IPS-15b (cell line): ENCODE measurements at regions not wholly inside any gene's neighbourhood (a gene's known extent, or its start where the extent isn't known, plus 50 kb on each side); places are given as distances from the start of the nearest gene placed in this dataset.
"Not testable (repeated sequence)": the region's sequence is repeated elsewhere in the genome, so short reads cannot be mapped to it uniquely, and the experiment has no call there.

Experiments
- H3K27me3 ChIP-seq: one replicate; pipeline ENCODE4 v1.6.1; 2013; ENCODE audit warnings: low read length; ENCODE audit not compliant: control insufficient read depth, insufficient read depth
- H3K36me3 ChIP-seq: one replicate; pipeline ENCODE4 v1.6.1; 2013; ENCODE audit warnings: low read length; ENCODE audit not compliant: control insufficient read depth, insufficient read depth
- H3K4me1 ChIP-seq: one replicate; pipeline ENCODE4 v1.6.1; 2013; ENCODE audit warnings: mild to moderate bottlenecking, low read length; ENCODE audit not compliant: control insufficient read depth, insufficient read depth
- H3K4me3 ChIP-seq: one replicate; pipeline ENCODE4 v1.5.1; 2013; ENCODE audit warnings: low read depth, low read length
- H3K9ac ChIP-seq: one replicate; pipeline ENCODE4 v1.6.1; 2013; ENCODE audit warnings: low read depth, mild to moderate bottlenecking, low read length
- H3K9me3 ChIP-seq: one replicate; pipeline ENCODE4 v1.6.1; 2013; ENCODE audit warnings: mild to moderate bottlenecking, low read length; ENCODE audit not compliant: control insufficient read depth, insufficient read depth

DNA sequence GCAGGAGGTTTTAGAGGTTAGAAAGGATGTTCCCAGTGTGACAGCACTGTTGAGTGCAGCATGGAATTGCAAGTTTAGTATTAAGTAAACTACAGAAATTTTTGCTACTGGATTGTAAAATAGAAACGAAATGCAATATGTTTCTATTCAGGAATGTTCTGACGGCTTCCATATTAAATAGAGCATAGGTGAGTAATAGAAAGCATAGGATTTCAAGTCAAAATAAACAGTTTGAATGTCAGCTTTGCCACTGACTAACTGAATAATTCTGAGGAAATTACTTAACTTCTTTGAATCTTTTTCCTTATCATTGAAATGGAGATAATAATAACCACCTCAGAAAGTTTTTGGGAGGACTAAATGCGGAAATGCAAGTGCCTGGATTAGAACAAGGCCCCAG lies 331.9 kb upstream of the GK2 start:
- no peaks in the 10 kb centered on the region for H3K27me3 ChIP-seq
- H3K4me1 ChIP-seq, result no peaks in the 10 kb centered on the region
- H3K9me3 ChIP-seq, result no peaks in the 10 kb centered on the region
- no peak overlapping the region for H3K9ac ChIP-seq
- no peaks in the 10 kb centered on the region for H3K36me3 ChIP-seq
- no peak overlapping the region for H3K4me3 ChIP-seq

DNA sequence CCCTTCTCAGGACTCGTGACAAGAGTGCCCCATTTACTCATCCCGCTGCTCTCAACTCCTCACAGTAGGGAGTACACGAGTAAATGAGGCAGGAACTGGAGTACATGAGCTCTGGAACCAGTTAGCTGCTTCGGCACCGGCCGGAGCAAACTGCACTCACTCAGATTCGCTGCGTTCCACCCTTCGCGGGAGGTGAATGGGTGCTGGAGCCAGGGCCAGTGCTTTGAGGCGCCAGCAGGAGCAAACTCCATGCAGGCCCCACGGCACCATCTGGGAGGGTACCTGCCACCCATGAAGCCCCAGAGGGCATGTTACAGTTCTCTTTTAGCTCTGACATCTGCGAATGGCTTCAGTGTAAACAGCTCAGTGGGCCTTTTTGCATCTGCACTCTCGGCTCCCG lies 315.5 kb upstream of the GK2 start:
- no peak overlapping the region for H3K4me3 ChIP-seq
- no peaks in the 10 kb centered on the region for H3K9me3 ChIP-seq
- H3K4me1 ChIP-seq, result no peaks in the 10 kb centered on the region
- no peak overlapping the region for H3K9ac ChIP-seq
- H3K36me3 ChIP-seq, result no peaks in the 10 kb centered on the region
- H3K27me3 ChIP-seq, result no peaks in the 10 kb centered on the region

- Histone ChIP-seq H3K4me3 (no peak overlapping the region), H3K4me1 (no peaks in the 10 kb centered on the region), H3K36me3 (no peaks in the 10 kb centered on the region), H3K27me3 (no peaks in the 10 kb centered on the region), H3K9me3 (no peaks in the 10 kb centered on the region), H3K9ac (no peak overlapping the region)
Observed at GRCh38 chr4:79700356-79700755, 292.3 kb upstream of the GK2 start.

GRCh38 chr4:79697444-79697843 lies 289.4 kb upstream of the GK2 start:
- Histone ChIP-seq H3K27me3 (no peaks in the 10 kb centered on the region), H3K36me3 (no peaks in the 10 kb centered on the region), H3K4me3 (no peak overlapping the region), H3K9ac (no peak overlapping the region), H3K9me3 (no peaks in the 10 kb centered on the region), H3K4me1 (no peaks in the 10 kb centered on the region)

- not testable (repeated sequence) for H3K4me1 ChIP-seq, H3K4me3 ChIP-seq, H3K9ac ChIP-seq, H3K36me3 ChIP-seq, H3K9me3 ChIP-seq, H3K27me3 ChIP-seq
Observed at GRCh38 chr4:79696534-79696933, 288.5 kb upstream of the GK2 start.

GRCh38 chr4:79695848-79696247 lies 287.8 kb upstream of the GK2 start:
- no peak overlapping the region for H3K4me3 ChIP-seq
- H3K9me3 ChIP-seq, result no peaks in the 10 kb centered on the region
- H3K36me3 ChIP-seq, result no peaks in the 10 kb centered on the region
- H3K9ac ChIP-seq, result no peak overlapping the region
- H3K4me1 ChIP-seq, result no peaks in the 10 kb centered on the region
- no peaks in the 10 kb centered on the region for H3K27me3 ChIP-seq

DNA sequence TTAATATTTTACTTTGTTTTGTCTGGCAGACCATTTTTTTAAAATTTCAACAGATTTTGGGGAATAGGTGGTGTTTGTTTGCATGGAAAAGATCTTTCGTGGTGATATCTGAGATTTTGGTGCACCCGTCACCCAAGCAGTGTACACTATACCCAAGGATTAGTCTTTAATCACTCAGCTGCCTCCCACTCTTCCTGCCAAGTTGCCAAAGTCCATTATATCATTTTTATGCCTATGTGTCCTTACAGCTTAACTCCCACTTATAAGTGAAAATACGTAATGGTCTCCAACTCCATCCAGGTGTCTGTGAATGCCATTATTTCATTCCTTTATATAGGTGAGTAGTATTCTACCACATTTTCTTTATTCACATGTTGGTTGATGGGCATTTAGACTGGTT lies 281.7 kb upstream of the GK2 start:
- H3K4me1 ChIP-seq, result no peaks in the 10 kb centered on the region
- H3K4me3 ChIP-seq, result no peak overlapping the region
- no peaks in the 10 kb centered on the region for H3K36me3 ChIP-seq
- H3K27me3 ChIP-seq, result no peaks in the 10 kb centered on the region
- no peak overlapping the region for H3K9ac ChIP-seq
- no peaks in the 10 kb centered on the region for H3K9me3 ChIP-seq

DNA sequence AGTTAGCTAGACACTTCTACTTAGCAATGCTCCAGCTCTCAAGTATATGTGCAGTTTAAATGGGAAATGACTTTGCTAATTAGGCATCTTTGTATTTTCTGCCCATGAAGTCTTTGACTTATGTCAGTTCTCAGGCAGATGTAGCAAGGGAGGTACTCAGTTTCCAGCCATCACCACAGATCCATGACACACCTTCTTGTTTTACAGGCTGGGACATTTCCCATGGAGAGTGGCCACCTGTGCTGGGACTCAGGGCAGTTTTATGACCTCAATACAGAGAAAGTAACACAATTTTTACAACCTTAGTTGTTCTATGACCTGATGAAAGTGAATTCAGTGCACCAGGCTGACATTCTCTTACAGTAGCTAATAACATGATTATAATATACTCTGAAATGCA lies 280.7 kb upstream of the GK2 start:
- Histone ChIP-seq H3K4me3 (no peak overlapping the region), H3K9ac (no peak overlapping the region), H3K9me3 (no peaks in the 10 kb centered on the region), H3K4me1 (no peaks in the 10 kb centered on the region), H3K27me3 (no peaks in the 10 kb centered on the region), H3K36me3 (no peaks in the 10 kb centered on the region)

DNA sequence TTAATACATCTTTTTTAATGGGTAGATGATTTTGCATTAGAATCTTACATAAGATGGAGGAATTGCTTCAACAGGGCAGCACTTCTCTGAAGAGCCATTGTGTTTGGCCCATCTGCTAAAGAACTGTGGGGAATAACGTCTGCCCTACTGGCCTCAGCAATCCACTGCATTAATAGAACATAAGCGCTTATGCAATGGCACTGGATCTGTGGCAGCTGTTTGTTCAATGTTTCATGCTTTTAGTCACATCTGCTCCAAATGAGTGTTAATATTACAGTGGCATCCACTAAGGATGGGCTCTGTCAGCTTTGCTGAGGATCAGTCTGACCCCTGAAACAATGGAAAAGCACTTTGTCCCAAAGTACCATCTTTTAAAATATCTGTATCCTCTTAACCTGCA lies 279.0 kb upstream of the GK2 start:
- no peaks in the 10 kb centered on the region for H3K4me1 ChIP-seq
- no peaks in the 10 kb centered on the region for H3K9me3 ChIP-seq
- no peak overlapping the region for H3K9ac ChIP-seq
- no peak overlapping the region for H3K4me3 ChIP-seq
- H3K27me3 ChIP-seq, result no peaks in the 10 kb centered on the region
- H3K36me3 ChIP-seq, result no peaks in the 10 kb centered on the region

DNA sequence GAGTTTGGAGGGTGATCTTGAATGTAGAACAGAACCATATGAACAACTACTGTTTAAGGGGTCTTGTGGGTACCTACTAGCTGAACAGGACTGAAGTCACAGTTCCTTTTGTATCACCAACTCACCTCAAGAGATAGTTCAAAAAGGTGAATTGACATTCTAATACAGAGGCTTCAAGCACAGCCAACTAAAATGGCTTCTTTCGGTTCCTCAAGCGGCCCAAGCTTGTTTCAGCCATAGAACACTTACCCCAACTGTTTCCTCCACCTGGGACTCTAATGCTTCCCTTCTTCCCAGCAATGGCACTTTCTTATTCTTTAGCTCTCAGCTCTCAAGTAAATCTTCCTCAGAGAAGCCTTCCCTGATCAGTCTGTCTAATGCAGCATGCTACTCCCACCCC lies 277.5 kb upstream of the GK2 start:
- Histone ChIP-seq H3K36me3 (no peaks in the 10 kb centered on the region), H3K4me1 (no peaks in the 10 kb centered on the region), H3K9me3 (no peaks in the 10 kb centered on the region), H3K9ac (no peak overlapping the region), H3K4me3 (no peak overlapping the region), H3K27me3 (no peaks in the 10 kb centered on the region)

- no peaks in the 10 kb centered on the region for H3K4me1 ChIP-seq
- no peaks in the 10 kb centered on the region for H3K36me3 ChIP-seq
- H3K4me3 ChIP-seq, result no peak overlapping the region
- H3K9me3 ChIP-seq, result no peaks in the 10 kb centered on the region
- H3K9ac ChIP-seq, result no peak overlapping the region
- no peaks in the 10 kb centered on the region for H3K27me3 ChIP-seq
Observed at GRCh38 chr4:79684516-79684915, 276.5 kb upstream of the GK2 start.

GRCh38 chr4:79682801-79683530 lies 274.9 kb upstream of the GK2 start:
- Histone ChIP-seq H3K27me3 (no peaks in the 10 kb centered on the region), H3K9ac (no peak overlapping the region), H3K36me3 (no peaks in the 10 kb centered on the region), H3K9me3 (no peaks in the 10 kb centered on the region), H3K4me3 (no peak overlapping the region), H3K4me1 (no peaks in the 10 kb centered on the region)
